ENCODE measurements at regions not wholly inside any gene's neighbourhood (a gene's known extent, or its start where the extent isn't known, plus 50 kb on each side); places are given as distances from the start of the nearest gene placed in this dataset.

DNA sequence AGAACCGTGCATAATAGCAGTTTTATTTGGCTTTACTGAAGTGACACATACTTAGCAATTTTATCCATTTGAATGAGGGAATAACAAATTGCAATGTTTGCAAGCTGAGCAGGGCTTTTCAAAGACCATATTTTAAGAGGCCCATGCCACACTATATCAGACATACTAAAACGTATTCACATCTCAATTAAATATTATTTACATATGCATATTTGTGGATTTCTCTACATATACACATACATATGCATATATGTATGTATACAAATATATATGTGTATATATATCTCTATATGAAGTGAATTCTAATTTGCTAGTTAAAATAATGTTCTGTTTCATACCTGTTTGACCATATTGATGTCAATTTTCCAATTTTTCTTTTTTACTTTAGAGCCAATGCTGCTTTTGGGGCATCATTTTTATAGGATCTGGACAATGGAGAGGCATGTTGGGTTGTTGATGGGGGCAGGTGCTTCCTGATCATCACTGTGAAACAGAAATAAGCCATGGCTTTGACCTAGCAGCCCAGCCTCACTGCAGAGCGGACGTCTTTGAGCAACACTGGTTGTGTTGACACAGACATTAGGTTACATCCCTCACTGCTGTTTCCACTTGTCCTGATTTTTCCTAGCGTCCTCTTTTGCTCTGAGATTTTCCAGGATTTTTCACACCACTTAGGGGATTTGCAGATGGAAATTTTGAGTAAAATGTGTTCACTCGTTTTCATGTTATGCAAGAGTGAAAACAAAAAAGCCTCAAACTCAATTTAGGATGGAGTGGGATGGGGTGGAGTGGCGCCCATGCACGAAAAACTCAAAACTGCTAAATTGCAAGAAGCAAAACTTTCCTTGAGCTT, 56.9 kb downstream of the RDH14 start:
- DNase-seq = no peak

DNA sequence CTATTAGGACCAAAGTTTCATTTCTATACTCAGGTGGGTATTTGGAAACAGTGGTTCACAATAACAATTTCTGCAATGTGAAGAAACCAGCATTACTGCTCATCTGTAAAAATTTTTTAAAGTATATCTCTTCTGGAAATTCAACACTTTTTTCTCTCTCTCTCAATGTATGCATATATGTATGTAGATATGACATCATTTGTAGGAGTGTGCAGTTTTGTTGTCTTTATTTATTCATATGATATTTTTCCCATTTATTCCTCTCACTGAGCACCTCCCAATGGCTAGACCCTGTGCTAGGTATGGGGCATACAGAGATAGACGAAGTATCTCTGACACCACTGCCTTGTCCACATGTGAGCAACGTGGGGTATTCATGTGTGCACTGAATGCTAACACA, 58.3 kb downstream of the RDH14 start:
- DNase-seq = no peak

- no peak for DNase-seq
These were observed 58.7 kb downstream of the RDH14 start for GRCh38 chr2:18501729-18502128.

DNA sequence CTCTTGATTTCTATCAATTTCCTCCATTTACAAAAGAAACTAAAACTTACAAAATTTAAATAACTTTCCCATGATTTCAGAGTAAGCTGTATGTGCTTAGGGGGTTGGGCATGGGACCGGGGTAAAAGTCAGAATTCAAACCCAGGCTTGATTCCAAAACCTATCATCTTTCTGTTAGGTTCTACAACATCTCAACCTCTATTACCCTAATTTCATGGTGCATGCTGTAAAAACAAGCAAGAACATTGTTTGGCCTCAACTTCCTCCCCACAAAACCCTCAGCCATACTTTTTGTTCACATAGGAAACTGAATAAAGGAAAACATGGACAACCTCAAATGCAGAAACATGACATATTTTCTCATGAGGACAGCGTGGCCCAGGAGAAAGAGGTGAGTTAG, 59.3 kb downstream of the RDH14 start:
- DNase-seq = no peak

GRCh38 chr2:18500333-18500732, 60.1 kb downstream of the RDH14 start:
- no peak for DNase-seq

GRCh38 chr2:18498531-18498930, 61.9 kb downstream of the RDH14 start:
- no peak for DNase-seq

DNA sequence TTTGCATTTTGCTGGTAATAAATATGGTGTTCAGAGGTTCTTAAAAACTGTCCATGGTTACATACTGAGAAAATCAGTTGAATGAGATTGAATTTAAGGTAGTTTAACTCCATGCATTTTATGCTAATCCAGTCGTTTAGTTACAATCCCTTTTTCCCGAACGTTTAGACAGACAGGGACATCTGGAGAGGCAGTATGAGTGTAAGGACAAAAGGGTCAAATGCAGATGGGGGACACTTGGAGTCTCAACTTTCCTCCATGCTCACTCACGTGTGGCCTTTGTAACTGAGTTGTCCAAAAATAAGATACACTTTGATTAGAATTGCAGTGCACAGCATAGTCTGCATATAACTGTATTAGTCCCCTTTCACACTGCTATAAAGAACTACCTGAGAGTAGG, 63.9 kb downstream of the RDH14 start:
- DNase-seq = no peak

DNA sequence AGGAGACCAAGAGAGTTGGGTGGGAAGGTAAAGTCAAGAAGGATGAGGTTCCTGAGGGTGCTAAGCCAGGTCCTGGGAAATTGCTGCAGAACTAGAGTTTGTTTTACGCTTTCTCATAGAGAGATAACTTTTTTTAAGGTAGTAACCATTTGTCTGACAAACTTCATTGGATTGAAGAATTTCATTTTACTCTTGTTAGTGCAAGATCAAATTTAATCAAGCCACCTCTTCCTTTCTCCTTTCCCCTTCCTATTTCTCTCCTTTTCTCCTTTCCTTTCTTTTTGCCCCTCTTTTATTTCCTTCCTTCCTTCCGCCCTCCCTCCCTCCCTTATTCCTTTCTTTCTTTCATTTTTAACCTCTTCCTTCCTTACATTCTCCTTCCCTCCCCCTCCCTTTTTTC, 65.4 kb downstream of the RDH14 start:
- DNase-seq = no peak

DNA sequence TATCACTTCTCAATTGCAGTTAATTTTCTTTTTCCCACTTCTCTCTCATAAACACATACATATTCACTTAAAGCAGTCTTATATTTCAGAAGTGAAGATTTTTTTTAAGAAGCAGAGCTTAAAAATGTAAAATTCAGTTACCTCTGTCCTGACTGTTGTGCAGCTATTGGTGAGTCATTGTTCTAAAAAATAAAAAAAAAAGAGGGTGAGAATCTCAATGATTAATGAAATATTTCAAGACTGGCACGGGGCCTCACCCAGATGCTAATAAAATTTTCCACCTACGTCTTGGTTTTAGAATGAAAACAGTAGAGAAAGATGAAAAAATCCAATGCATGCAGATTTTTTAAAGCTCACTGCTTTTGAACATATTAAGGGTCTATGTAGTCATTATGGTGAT, 67.7 kb downstream of the RDH14 start:
- DNase-seq = no peak

GRCh38 chr2:18491577-18491976, 68.9 kb downstream of the RDH14 start:
- DNase-seq = no peak

- DNase-seq = no peak
These were observed 69.6 kb downstream of the RDH14 start for GRCh38 chr2:18490901-18491300.

- no peak for DNase-seq
These were observed 73.1 kb downstream of the RDH14 start for GRCh38 chr2:18487106-18487913.

DNA sequence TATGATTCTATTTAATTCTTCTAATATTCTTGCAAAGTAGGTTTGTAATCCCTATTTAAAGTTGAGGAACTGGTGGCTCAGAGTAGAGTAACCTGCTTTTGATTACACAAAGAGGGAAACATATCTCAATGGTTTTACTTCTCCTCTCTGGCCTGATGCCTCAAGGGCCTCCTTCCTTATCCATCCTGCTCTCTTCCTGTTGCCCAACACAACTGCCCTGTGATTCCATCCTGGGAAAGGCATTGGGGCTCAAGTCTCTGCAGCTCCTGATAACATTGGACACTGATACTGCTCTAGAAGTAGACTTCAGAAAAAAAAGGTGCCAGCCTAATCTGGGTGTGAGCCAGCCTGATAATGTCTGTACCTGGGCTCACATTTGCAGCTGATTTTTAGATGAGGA, 75.8 kb downstream of the RDH14 start:
- no peak for DNase-seq

DNA sequence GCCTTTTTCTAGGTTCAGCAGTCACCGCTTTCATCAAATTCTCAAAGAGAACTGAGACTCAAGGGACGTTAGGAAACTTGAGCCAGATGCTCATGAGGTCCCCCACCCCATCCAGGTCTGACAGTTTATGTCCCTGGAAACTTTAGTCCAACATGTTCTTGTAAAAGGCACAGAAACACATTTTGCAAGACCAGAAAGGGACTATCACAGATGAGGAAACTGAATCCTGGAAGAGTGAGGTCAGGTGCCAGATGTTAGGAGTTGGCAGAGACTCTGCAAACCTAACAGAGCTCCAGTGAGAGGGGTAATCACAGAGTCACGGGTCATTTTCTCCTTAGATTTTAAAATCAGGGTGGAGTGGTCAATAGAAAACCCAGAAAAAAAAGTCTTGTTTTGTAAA, 76.6 kb downstream of the RDH14 start:
- no peak for DNase-seq

- no peak for DNase-seq
These were observed 77.8 kb downstream of the RDH14 start for GRCh38 chr2:18482666-18483065.

DNA sequence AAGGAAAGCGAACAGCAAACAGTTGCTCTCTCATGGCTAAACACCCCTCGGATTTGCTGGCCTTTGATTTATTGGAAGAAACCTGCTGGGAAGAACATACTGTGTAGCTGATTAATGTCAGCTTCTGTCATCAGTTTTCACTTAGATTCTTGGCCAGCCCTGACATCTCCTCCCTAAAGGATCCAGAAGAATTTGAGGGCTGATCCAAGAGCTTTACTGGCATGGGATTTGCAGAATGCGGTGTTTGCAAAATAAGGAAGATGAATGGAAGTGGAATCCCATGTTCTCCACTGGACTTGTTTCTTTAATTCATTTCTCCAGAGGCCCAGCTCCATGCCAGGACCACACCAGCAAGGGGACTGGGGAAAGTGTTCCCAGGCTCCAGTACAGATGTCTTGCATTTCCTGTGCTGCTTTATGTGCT, 80.5 kb downstream of the RDH14 start:
- no peak for DNase-seq

DNA sequence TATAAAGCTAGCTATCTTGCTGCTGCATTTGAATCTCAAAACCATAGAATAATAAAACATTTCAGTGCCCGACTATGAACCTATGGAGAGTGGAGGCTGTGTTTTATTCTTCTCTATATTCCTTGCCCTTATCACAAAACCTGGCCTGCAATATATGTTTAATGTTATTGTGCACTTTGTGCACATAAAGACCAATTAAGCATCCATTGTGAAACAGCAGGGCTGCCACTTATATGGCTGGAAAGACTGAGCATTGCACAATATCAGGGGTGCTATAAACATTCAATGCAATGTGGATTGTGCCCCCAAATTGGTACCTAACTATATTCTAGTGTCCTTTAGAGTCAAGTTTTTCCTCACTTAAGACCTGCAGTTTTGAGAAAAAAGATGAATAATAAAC, 83.2 kb downstream of the RDH14 start:
- DNase-seq = no peak

GRCh38 chr2:18476484-18476883, 84.0 kb downstream of the RDH14 start:
- no peak for DNase-seq

GRCh38 chr2:18475884-18476283, 84.6 kb downstream of the RDH14 start:
- DNase-seq = no peak

DNA sequence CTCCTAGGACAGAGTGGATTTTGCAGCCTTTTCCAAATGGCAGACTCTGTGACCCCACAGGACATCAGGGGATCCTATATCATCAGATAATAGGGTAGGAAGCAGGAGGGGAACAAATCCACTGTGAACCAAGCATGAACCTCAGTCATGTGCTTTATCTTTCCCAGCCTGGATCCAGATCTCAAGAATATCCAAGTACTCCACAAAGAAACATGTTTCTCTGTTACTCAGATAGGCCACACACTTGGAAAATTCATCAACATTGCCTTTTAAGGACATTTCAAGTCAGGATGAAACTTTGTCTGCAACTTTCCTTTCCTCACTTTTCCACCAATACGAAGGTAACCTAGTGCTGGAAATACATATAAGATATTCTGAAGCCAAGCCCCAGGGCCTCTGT, 85.8 kb downstream of the RDH14 start:
- no peak for DNase-seq

DNA sequence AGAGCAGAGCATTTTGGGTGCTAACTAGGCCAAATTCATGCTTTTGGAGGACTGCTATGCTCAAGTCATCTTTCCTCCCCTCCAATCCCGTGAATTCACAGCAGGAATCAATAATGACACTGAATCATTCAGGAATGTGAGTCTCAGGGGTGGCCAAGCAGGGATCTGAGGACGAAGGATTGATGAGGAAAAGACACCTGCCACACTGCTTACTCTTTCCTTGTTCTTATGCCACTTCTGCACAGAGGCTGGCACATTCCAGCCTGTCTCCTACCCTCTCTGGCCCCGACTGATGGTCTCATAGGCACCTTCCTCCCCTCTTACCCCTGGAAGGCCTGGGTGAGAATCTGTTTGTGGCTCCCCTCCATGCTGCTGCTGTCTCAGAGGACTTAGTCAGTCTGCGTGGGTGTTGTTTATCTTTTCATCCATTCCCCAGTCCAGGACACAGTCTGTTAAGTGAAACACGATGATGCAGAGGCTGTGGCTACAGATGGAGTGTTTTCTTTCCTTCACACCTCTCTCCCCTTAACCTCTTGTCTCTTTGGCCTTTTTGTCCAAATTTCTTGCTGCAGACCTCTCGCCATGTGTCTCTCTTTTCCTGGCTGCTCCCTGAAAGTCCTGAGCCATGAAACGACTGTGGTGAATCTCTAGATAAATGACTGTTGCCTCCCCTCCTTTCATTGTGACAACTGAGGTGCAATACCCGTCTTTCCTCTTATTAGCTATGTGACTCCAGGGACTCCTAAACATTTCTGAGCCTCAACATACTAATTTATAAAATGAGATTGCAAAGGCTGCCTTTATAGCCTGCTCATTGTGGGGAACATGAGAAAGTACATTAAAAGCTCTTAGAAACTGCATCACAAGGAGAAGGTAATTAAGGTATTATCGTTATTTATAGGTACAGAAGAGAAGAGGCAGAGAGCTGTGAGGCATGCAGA, 86.9 kb downstream of the RDH14 start:
- no peak for DNase-seq

- no peak for DNase-seq
These were observed 92.6 kb downstream of the RDH14 start for GRCh38 chr2:18467749-18468360.

- no peak for DNase-seq
These were observed 94.5 kb downstream of the RDH14 start for GRCh38 chr2:18465979-18466378.

Measured in midbrain (tissue), 1 donor.